ENCODE measurements at regions not wholly inside any gene's neighbourhood (a gene's known extent, or its start where the extent isn't known, plus 50 kb on each side); places are given as distances from the start of the nearest gene placed in this dataset.

GRCh38 chr2:14751581-14751980 lies 119.1 kb downstream of the LRATD1 start (continued):
- TF ChIP-seq ZNF692 (tag by site-specific recombination; IDR thresholded peaks at IDR 0.05) (no peak), ZNF292 (tag by site-specific recombination; IDR thresholded peaks at IDR 0.05; ENCODE audit: borderline replicate concordance, low read depth) (no peak), ZNF776 (tag by site-specific recombination; IDR thresholded peaks at IDR 0.05; ENCODE audit: borderline replicate concordance) (no peak), ZNF596 (tag by site-specific recombination; IDR thresholded peaks at IDR 0.05) (no peak), ZFHX2 (tag by site-specific recombination; conservative IDR thresholded peaks at IDR 0.05) (no peak), ZNF707 (tag by site-specific recombination; IDR thresholded peaks at IDR 0.05) (no peak), SP3 (tag by site-specific recombination; IDR thresholded peaks at IDR 0.05) (no peak), ZNF624 (tag by site-specific recombination; IDR thresholded peaks at IDR 0.05) (no peak), ZNF302 (tag by site-specific recombination; IDR thresholded peaks at IDR 0.05; ENCODE audit: low read depth) (no peak), ZBTB7A (tag by site-specific recombination; IDR thresholded peaks at IDR 0.05; ENCODE audit: low read depth) (no peak), BCL11B (tag by site-specific recombination; IDR thresholded peaks at IDR 0.05; ENCODE audit: low read depth) (no peak), YY1 (tag by site-specific recombination; IDR thresholded peaks at IDR 0.05) (no peak)
- TF ChIP-seq, protein P1, sequence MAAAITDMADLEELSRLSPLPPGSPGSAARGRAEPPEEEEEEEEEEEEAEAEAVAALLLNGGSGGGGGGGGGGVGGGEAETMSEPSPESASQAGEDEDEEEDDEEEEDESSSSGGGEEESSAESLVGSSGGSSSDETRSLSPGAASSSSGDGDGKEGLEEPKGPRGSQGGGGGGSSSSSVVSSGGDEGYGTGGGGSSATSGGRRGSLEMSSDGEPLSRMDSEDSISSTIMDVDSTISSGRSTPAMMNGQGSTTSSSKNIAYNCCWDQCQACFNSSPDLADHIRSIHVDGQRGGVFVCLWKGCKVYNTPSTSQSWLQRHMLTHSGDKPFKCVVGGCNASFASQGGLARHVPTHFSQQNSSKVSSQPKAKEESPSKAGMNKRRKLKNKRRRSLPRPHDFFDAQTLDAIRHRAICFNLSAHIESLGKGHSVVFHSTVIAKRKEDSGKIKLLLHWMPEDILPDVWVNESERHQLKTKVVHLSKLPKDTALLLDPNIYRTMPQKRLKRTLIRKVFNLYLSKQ (tag by site-specific recombination; IDR thresholded peaks at IDR 0.05; ENCODE audit: borderline replicate concordance) = no peak

DNA sequence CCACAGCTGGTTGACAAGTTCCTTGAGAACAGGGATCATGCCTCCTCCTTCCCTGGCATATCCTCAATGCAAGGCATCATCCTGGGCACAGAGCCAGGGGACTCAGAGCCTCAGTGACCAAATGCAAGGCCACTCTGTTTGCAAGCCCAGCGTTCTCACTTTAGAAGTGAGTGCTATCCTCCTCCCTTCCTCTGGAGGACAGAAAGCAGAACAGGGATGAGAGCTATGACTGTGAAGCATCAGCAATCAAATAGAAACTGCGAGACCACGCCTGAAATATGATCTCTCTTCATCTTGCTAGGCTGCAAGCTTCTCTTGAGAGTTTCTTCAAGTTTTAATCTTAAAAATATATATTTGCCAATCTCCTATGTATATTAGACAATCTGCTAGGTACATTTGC lies 119.8 kb downstream of the LRATD1 start:
- Histone ChIP-seq H3K36me3 (ENCODE audit: control insufficient read depth in 2 of 2, insufficient read depth in 1 of 2, low read length in 2 of 2) (no peaks in the 10 kb centered on the region), H3K9me3 (ENCODE audit: control insufficient read depth, insufficient read depth, low read depth, low read length) (no peaks in the 10 kb centered on the region), H3K27ac (ENCODE audit: extremely low read depth, low read depth, low read length) (no peak overlapping the region), H3K4me3 (ENCODE audit: low read depth, low read length) (no peak overlapping the region), H3K4me1 (ENCODE audit: control insufficient read depth, insufficient read depth, low read length) (no peaks in the 10 kb centered on the region)
- ChIA-PET CTCF (no interaction called here), POLR2A (no interaction called here)
- TF ChIP-seq ZNF19 (tag by site-specific recombination; IDR thresholded peaks at IDR 0.05; ENCODE audit: low read depth) = no peak
- TF ChIP-seq ZNF391 (tag by site-specific recombination; IDR thresholded peaks at IDR 0.05; ENCODE audit: borderline replicate concordance, low read depth) = no peak
- TF ChIP-seq ZNF146 (tag by site-specific recombination; IDR thresholded peaks at IDR 0.05) = no peak
- no peak for TF ChIP-seq ZNF596 (tag by site-specific recombination; IDR thresholded peaks at IDR 0.05)
- no peak for TF ChIP-seq ZNF521 (tag by site-specific recombination; IDR thresholded peaks at IDR 0.05)
- TF ChIP-seq, protein P2, sequence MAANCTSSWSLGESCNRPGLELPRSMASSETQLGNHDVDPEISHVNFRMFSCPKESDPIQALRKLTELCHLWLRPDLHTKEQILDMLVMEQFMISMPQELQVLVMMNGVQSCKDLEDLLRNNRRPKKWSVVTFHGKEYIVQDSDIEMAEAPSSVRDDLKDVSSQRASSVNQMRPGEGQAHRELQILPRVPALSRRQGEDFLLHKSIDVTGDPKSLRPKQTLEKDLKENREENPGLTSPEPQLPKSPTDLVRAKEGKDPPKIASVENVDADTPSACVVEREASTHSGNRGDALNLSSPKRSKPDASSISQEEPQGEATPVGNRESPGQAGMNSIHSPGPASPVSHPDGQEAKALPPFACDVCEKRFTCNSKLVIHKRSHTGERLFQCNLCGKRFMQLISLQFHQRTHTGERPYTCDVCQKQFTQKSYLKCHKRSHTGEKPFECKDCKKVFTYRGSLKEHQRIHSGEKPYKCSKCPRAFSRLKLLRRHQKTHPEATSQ (tag by site-specific recombination; IDR thresholded peaks at IDR 0.05) = no peak
- TF ChIP-seq, protein P3, sequence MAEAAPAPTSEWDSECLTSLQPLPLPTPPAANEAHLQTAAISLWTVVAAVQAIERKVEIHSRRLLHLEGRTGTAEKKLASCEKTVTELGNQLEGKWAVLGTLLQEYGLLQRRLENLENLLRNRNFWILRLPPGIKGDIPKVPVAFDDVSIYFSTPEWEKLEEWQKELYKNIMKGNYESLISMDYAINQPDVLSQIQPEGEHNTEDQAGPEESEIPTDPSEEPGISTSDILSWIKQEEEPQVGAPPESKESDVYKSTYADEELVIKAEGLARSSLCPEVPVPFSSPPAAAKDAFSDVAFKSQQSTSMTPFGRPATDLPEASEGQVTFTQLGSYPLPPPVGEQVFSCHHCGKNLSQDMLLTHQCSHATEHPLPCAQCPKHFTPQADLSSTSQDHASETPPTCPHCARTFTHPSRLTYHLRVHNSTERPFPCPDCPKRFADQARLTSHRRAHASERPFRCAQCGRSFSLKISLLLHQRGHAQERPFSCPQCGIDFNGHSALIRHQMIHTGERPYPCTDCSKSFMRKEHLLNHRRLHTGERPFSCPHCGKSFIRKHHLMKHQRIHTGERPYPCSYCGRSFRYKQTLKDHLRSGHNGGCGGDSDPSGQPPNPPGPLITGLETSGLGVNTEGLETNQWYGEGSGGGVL (tag by site-specific recombination; IDR thresholded peaks at IDR 0.05) = no peak
- TF ChIP-seq, protein P1 (tag by site-specific recombination; IDR thresholded peaks at IDR 0.05; ENCODE audit: borderline replicate concordance) = no peak
- no peak for TF ChIP-seq ZNF169 (tag by site-specific recombination; IDR thresholded peaks at IDR 0.05)
- TF ChIP-seq KLF1 (tag by site-specific recombination; IDR thresholded peaks at IDR 0.05) = no peak
- no peak for TF ChIP-seq ZNF843 (tag by site-specific recombination; IDR thresholded peaks at IDR 0.05)
- TF ChIP-seq SP7 (tag by site-specific recombination; IDR thresholded peaks at IDR 0.05) = no peak
- TF ChIP-seq ZBTB6 (tag by site-specific recombination; IDR thresholded peaks at IDR 0.05) = no peak
- TF ChIP-seq ZNF670 (tag by site-specific recombination; IDR thresholded peaks at IDR 0.05; ENCODE audit: low read depth) = no peak
- TF ChIP-seq ZNF121 (tag by site-specific recombination; IDR thresholded peaks at IDR 0.05) = no peak
- no peak for TF ChIP-seq ZNF274 (IDR thresholded peaks at IDR 0.05; ENCODE audit: low read length)
- no peak for TF ChIP-seq ZNF274 (tag by site-specific recombination; IDR thresholded peaks at IDR 0.05; ENCODE audit: borderline replicate concordance)
- TF ChIP-seq ZNF785 (tag by site-specific recombination; IDR thresholded peaks at IDR 0.05) = no peak

All from HEK293 (cell line).